ENCODE measurements at regions not wholly inside any gene's neighbourhood (a gene's known extent, or its start where the extent isn't known, plus 50 kb on each side); places are given as distances from the start of the nearest gene placed in this dataset.

- H3K27me3 Mint-ChIP-seq (ENCODE audit: low read depth) = no peaks in the 10 kb centered on the region
- no peak for ATAC-seq
- no peak overlapping the region for H3K4me3 Mint-ChIP-seq
- no peaks in the 10 kb centered on the region for H3K36me3 Mint-ChIP-seq (ENCODE audit: insufficient read depth)
- H3K4me1 Mint-ChIP-seq (ENCODE audit: low read depth) = no peaks in the 10 kb centered on the region
- no peak for DNase-seq
- no peaks in the 10 kb centered on the region for H3K9me3 Mint-ChIP-seq
These were observed 695.8 kb downstream of the RPS29 start for GRCh38 chr14:48890333-48890732.

DNA sequence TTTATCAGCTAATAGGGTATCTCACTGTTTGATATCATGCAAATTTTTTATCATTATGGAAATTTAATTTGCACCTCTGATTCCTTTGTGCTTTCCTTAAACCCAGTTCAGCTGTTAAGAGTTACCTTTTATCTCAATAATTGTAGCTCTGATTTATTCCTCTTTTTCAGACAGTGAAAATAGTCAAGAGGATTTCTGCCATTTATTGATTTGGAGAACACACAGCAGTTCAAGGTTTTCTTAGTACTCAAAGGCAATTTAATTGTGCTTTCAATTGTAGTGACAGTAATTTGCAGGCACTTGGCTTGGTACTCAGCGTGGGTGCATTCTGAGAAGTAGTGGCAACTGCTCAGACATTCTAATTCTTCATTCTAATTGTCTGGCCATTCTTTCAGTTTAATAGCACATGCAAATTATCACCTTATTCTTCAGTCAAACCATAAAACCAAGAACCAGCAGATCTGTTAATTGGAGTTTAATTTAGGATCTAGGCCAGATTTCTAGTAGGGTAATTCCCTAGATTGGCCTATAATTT lies 709.3 kb downstream of the RPS29 start:
- no peak for ATAC-seq
- no peak for DNase-seq
- Mint-ChIP-seq H3K9me3 (peaks cover 4% of the 10 kb centered on the region), H3K27me3 (ENCODE audit: low read depth) (no peaks in the 10 kb centered on the region), H3K4me1 (ENCODE audit: low read depth) (no peaks in the 10 kb centered on the region), H3K36me3 (ENCODE audit: insufficient read depth) (no peaks in the 10 kb centered on the region), H3K4me3 (no peak overlapping the region)

DNA sequence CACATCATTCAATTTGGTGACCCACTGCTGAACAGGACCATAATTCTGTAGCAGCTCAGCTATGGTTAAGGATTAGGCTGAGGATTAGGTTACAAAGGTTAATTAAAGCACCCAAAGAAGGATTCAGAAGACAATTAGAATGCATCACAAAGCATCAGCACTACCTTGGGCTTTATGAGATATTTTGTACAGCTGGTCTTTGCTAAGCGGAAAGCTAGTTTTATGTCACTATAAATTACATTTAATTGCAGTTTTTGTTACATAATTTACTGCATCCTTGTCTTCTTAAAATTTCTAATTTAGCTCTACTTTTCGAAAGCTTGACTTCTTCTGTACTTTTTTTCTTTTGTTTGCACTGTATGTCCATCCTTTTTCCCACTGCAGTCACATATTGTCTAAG lies 711.5 kb downstream of the RPS29 start:
- H3K4me3 Mint-ChIP-seq = no peak overlapping the region
- H3K4me1 Mint-ChIP-seq (ENCODE audit: low read depth) = no peaks in the 10 kb centered on the region
- no peaks in the 10 kb centered on the region for H3K27me3 Mint-ChIP-seq (ENCODE audit: low read depth)
- ATAC-seq (no peak), DNase-seq (no peak)
- H3K9me3 Mint-ChIP-seq = no peaks in the 10 kb centered on the region
- H3K36me3 Mint-ChIP-seq (ENCODE audit: insufficient read depth) = no peaks in the 10 kb centered on the region

DNA sequence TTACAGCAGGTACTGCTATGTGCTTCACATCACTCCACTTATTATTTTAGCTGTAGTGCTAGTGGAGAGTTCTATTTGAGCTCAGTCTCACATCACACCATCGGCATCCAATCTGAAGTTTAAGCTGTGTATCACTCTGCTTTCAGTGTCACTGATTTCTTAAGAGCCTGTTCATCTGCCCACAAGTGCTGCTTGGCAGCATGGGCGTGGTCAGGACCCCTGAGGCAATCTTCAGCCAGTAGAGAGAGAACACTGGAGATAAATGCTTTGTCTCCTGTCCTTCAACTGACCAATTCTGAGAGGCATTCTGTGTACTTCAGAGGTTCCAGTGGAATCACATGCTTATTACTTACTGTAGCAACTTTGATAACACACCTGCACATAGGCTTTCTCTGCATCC lies 728.8 kb downstream of the RPS29 start:
- Mint-ChIP-seq H3K27me3 (ENCODE audit: low read depth) (no peaks in the 10 kb centered on the region), H3K4me3 (no peak overlapping the region), H3K4me1 (ENCODE audit: low read depth) (no peaks in the 10 kb centered on the region), H3K36me3 (ENCODE audit: insufficient read depth) (no peaks in the 10 kb centered on the region), H3K9me3 (no peaks in the 10 kb centered on the region)
- ATAC-seq (no peak), DNase-seq (no peak)

- no peak for DNase-seq
- no peaks in the 10 kb centered on the region for H3K36me3 Mint-ChIP-seq (ENCODE audit: insufficient read depth)
- H3K9me3 Mint-ChIP-seq = peaks cover 3% of the 10 kb centered on the region
- no peaks in the 10 kb centered on the region for H3K27me3 Mint-ChIP-seq (ENCODE audit: low read depth)
- no peaks in the 10 kb centered on the region for H3K4me1 Mint-ChIP-seq (ENCODE audit: low read depth)
- H3K4me3 Mint-ChIP-seq = no peak overlapping the region
- no peak for ATAC-seq
These were observed 733.0 kb downstream of the RPS29 start for GRCh38 chr14:48853159-48853558.

DNA sequence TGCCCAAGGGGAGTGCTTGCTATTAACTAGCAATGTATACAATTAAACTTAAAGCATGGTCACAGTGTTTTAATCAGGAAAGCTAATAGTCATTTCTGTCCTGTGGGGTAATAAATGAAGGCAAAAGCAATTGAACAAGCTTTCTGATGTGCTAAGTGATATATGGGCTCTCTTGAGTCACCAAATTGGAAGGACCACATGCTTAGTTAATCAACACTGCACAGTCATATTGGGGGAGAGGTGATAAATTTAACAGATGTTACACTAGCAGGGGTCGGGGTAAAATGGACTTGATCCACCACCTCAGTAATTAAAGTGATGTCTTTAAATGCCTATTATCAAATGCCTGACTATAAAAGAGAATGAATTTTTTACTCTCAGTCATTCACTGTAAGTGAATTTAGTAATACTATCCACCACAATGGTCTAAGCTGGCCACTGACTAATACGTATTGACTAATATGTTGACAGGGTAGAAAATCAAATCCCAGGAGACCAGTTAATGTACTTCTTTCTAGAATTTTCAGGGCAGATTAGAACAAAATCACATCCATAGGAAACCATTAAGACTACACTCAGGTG lies 736.3 kb downstream of the RPS29 start:
- Mint-ChIP-seq H3K4me1 (ENCODE audit: low read depth) (no peaks in the 10 kb centered on the region), H3K27me3 (ENCODE audit: low read depth) (no peaks in the 10 kb centered on the region), H3K9me3 (peaks cover 7% of the 10 kb centered on the region), H3K4me3 (no peak overlapping the region), H3K36me3 (ENCODE audit: insufficient read depth) (no peaks in the 10 kb centered on the region)
- no peak for DNase-seq
- no peak for ATAC-seq

DNA sequence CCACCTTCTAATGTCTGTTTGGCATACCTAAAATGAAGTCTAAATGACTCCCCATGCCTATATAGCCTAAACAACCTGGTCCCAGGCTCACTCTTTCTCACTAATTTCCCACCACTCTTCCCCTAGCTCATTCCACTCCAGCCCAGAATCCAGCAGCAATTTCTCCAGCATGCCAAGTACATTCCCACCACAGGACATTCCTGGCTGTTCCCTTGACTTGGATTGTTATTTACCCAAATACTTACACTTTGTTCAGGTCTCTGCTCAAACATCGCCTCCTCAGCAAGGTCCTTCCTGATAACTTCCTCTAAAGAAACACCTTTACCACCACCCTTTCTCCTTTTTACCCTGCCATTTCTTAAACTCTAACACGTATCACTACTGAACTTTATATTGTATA lies 743.4 kb downstream of the RPS29 start:
- Mint-ChIP-seq H3K9me3 (peaks cover 7% of the 10 kb centered on the region), H3K4me3 (no peak overlapping the region), H3K4me1 (ENCODE audit: low read depth) (no peaks in the 10 kb centered on the region), H3K27me3 (ENCODE audit: low read depth) (no peaks in the 10 kb centered on the region), H3K36me3 (ENCODE audit: insufficient read depth) (no peaks in the 10 kb centered on the region)
- DNase-seq (no peak), ATAC-seq (no peak)

DNA sequence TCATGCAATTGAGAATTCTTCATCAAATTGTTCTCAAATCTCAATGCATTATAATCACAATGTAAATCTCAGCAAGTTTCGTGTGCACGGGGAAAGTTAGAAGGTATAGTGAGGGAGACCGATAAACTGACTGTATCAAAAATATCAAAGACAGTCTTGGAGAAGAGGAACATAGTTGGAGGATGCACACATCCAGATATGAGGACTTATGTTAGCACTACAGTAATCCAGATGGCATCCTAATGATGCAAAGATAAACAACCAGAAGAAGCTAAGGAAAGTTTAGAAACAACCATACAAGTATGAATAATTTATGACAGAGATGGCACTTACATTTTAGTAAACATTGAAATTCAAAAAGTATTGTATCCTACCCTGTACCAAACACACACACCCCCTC lies 760.1 kb downstream of the RPS29 start:
- DNase-seq = no peak
- H3K27me3 Mint-ChIP-seq (ENCODE audit: low read depth) = no peaks in the 10 kb centered on the region
- no peaks in the 10 kb centered on the region for H3K4me1 Mint-ChIP-seq (ENCODE audit: low read depth)
- ATAC-seq = no peak
- peaks cover 3% of the 10 kb centered on the region for H3K9me3 Mint-ChIP-seq
- H3K36me3 Mint-ChIP-seq (ENCODE audit: insufficient read depth) = no peaks in the 10 kb centered on the region
- H3K4me3 Mint-ChIP-seq = no peak overlapping the region

- Mint-ChIP-seq H3K27me3 (ENCODE audit: low read depth) (no peaks in the 10 kb centered on the region), H3K36me3 (ENCODE audit: insufficient read depth) (no peaks in the 10 kb centered on the region), H3K4me1 (ENCODE audit: low read depth) (no peaks in the 10 kb centered on the region), H3K4me3 (no peak overlapping the region), H3K9me3 (no peaks in the 10 kb centered on the region)
- ATAC-seq = no peak
- no peak for DNase-seq
These were observed 771.6 kb downstream of the RPS29 start for GRCh38 chr14:48814562-48814961.

GRCh38 chr14:48805315-48805714 lies 780.9 kb downstream of the RPS29 start:
- no peak for DNase-seq
- ATAC-seq = no peak
- H3K9me3 Mint-ChIP-seq = peaks cover 12% of the 10 kb centered on the region
- no peaks in the 10 kb centered on the region for H3K4me1 Mint-ChIP-seq (ENCODE audit: low read depth)
- H3K27me3 Mint-ChIP-seq (ENCODE audit: low read depth) = no peaks in the 10 kb centered on the region
- no peaks in the 10 kb centered on the region for H3K36me3 Mint-ChIP-seq (ENCODE audit: insufficient read depth)
- no peak overlapping the region for H3K4me3 Mint-ChIP-seq

GRCh38 chr14:48792376-48793024 lies 793.7 kb downstream of the RPS29 start:
- H3K36me3 Mint-ChIP-seq (ENCODE audit: insufficient read depth) = no peaks in the 10 kb centered on the region
- no peaks in the 10 kb centered on the region for H3K4me1 Mint-ChIP-seq (ENCODE audit: low read depth)
- H3K27me3 Mint-ChIP-seq (ENCODE audit: low read depth) = no peaks in the 10 kb centered on the region
- no peak for DNase-seq
- peaks cover 12% of the 10 kb centered on the region for H3K9me3 Mint-ChIP-seq
- no peak overlapping the region for H3K4me3 Mint-ChIP-seq
- no peak for ATAC-seq

GRCh38 chr14:48788771-48789170 lies 797.4 kb downstream of the RPS29 start:
- H3K36me3 Mint-ChIP-seq (ENCODE audit: insufficient read depth) = no peaks in the 10 kb centered on the region
- H3K9me3 Mint-ChIP-seq = peaks cover 3% of the 10 kb centered on the region

DNA sequence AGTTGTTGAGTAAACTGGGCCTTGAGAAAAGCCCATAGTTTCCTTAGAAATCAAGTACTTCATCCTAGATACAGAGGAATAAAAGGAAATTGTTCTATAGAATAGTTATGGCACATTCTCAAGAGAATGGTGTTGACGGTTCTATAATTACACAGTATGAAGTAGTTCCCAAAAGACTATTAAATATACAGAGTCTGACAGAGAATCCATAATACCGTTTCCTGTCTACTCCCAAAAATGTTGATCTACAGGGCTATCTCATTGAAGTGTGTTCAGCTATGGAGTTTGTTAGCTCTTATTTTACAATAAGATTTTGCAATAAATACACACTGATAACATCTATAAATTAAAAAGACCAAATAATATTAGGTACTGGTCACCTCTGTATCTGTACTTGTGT lies 799.7 kb downstream of the RPS29 start:
- Mint-ChIP-seq H3K36me3 (ENCODE audit: insufficient read depth) (no peaks in the 10 kb centered on the region), H3K4me1 (ENCODE audit: low read depth) (no peaks in the 10 kb centered on the region), H3K9me3 (no peaks in the 10 kb centered on the region), H3K27me3 (ENCODE audit: low read depth) (no peaks in the 10 kb centered on the region), H3K4me3 (no peak overlapping the region)
- ATAC-seq (no peak), DNase-seq (no peak)

More at GRCh38 chr14:48788771-48789170, 797.4 kb downstream of the RPS29 start:
- Mint-ChIP-seq H3K4me1 (ENCODE audit: low read depth) (no peaks in the 10 kb centered on the region), H3K4me3 (no peak overlapping the region), H3K27me3 (ENCODE audit: low read depth) (no peaks in the 10 kb centered on the region)
- ATAC-seq (no peak), DNase-seq (no peak)

- Mint-ChIP-seq H3K4me1 (ENCODE audit: low read depth) (no peaks in the 10 kb centered on the region), H3K9me3 (peaks cover 16% of the 10 kb centered on the region), H3K4me3 (no peak overlapping the region), H3K27me3 (ENCODE audit: low read depth) (no peaks in the 10 kb centered on the region), H3K36me3 (ENCODE audit: insufficient read depth) (no peaks in the 10 kb centered on the region)
- ATAC-seq = no peak
- no peak for DNase-seq
These were observed 814.5 kb downstream of the RPS29 start for GRCh38 chr14:48771717-48772116.

DNA sequence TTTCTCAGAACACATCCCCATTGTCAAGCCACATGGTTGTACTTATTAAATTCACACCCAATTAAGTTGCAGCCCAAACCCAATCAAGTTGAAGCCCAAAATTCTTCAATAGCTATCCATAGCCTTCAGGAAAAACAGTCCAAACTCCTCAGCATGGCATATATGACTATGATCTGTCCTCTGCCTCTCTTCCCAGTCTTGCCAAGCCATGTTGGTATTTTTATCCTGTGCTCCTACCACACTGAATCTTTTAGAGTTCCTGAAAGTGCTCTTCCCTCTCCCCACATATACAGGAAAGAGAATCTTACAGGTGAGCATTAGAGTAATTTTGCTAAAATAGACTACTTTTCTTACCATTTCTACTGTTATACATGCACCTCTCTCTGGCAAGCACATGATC lies 834.9 kb downstream of the RPS29 start:
- DNase-seq (no peak), ATAC-seq (no peak)
- H3K4me1 Mint-ChIP-seq (ENCODE audit: low read depth) = no peaks in the 10 kb centered on the region
- no peaks in the 10 kb centered on the region for H3K27me3 Mint-ChIP-seq (ENCODE audit: low read depth)
- peaks cover 5% of the 10 kb centered on the region for H3K9me3 Mint-ChIP-seq
- H3K36me3 Mint-ChIP-seq (ENCODE audit: insufficient read depth) = no peaks in the 10 kb centered on the region
- no peak overlapping the region for H3K4me3 Mint-ChIP-seq
